IPS DF 4.7 (cell line): ENCODE measurements at regions not wholly inside any gene's neighbourhood (a gene's known extent, or its start where the extent isn't known, plus 50 kb on each side); places are given as distances from the start of the nearest gene placed in this dataset.
"Not testable (repeated sequence)": the region's sequence is repeated elsewhere in the genome, so short reads cannot be mapped to it uniquely, and the experiment has no call there.

Experiments used
- DNase-seq: peaks from one replicate; pipeline ENCODE4 v3.0.0-alpha.2; 2013; ENCODE audit warnings: low spot score; ENCODE audit errors: extremely low read depth

- DNase-seq = no peak
These were observed 103.1 kb upstream of the USP24 start for GRCh38 chr1:55318116-55318817.

- no peak for DNase-seq
These were observed 102.5 kb upstream of the USP24 start for GRCh38 chr1:55317673-55318072.

GRCh38 chr1:55316947-55317662 lies 101.9 kb upstream of the USP24 start:
- no peak for DNase-seq

- DNase-seq = no peak
These were observed 101.3 kb upstream of the USP24 start for GRCh38 chr1:55316502-55316901.

- DNase-seq = no peak
These were observed 100.4 kb upstream of the USP24 start for GRCh38 chr1:55315552-55315951.

GRCh38 chr1:55314740-55315139 lies 99.6 kb upstream of the USP24 start:
- DNase-seq = no peak

- DNase-seq = no peak
These were observed 98.7 kb upstream of the USP24 start for GRCh38 chr1:55313903-55314302.

- no peak for DNase-seq
These were observed 96.8 kb upstream of the USP24 start for GRCh38 chr1:55311979-55312378.

- no peak for DNase-seq
These were observed 96.0 kb upstream of the USP24 start for GRCh38 chr1:55311057-55311641.

- no peak for DNase-seq
These were observed 95.4 kb upstream of the USP24 start for GRCh38 chr1:55310505-55310971.

GRCh38 chr1:55309786-55310504 lies 94.8 kb upstream of the USP24 start:
- no peak for DNase-seq

- DNase-seq = no peak
These were observed 93.9 kb upstream of the USP24 start for GRCh38 chr1:55309053-55309452.

GRCh38 chr1:55305735-55306134 lies 90.6 kb upstream of the USP24 start:
- no peak for DNase-seq

GRCh38 chr1:55304229-55304740 lies 89.1 kb upstream of the USP24 start:
- DNase-seq = no peak

GRCh38 chr1:55302972-55303371 lies 87.8 kb upstream of the USP24 start:
- DNase-seq = no peak

- DNase-seq = no peak
These were observed 86.7 kb upstream of the USP24 start for GRCh38 chr1:55301912-55302311.

GRCh38 chr1:55300975-55301374 lies 85.8 kb upstream of the USP24 start:
- no peak for DNase-seq

GRCh38 chr1:55298167-55298894 lies 83.2 kb upstream of the USP24 start:
- no peak for DNase-seq

- DNase-seq = not testable (repeated sequence)
These were observed 81.1 kb upstream of the USP24 start for GRCh38 chr1:55296247-55296646.

- DNase-seq = no peak
These were observed 74.5 kb upstream of the USP24 start for GRCh38 chr1:55289614-55290013.

GRCh38 chr1:55289042-55289441 lies 73.9 kb upstream of the USP24 start:
- no peak for DNase-seq
